Calu3 (cell line): ENCODE measurements at regions not wholly inside any gene's neighbourhood (a gene's known extent, or its start where the extent isn't known, plus 50 kb on each side); places are given as distances from the start of the nearest gene placed in this dataset.

Experiments
- BruUV-seq: library from RNA; stranded (reverse); fragments of 400-500 nt; replicated peaks from 2 replicates; lab custom pipeline; 2021; lab: Mats Ljungman, UMichigan
- CTCF ChIA-PET: fragments of 300-600 bp; sonication (Branson Sonifier 250); formaldehyde crosslinking; loops from one replicate; lab custom pipeline; 2022; ENCODE audit warnings: antibody characterized with exemption; lab: Charles Lee
- DNase-seq: peaks from one replicate; pipeline ENCODE4 v3.0.0; 2022
- H3K27ac Mint-ChIP-seq: one replicate; pipeline ENCODE4 v1.8.0; 2022; ENCODE audit warnings: mixed read lengths; ENCODE audit not compliant: unreplicated experiment
- H3K27me3 Mint-ChIP-seq: one replicate; pipeline ENCODE4 v1.8.0; 2022; ENCODE audit warnings: mixed read lengths; ENCODE audit not compliant: unreplicated experiment
- H3K36me3 Mint-ChIP-seq: one replicate; pipeline ENCODE4 v1.8.0; 2022; ENCODE audit warnings: mild to moderate bottlenecking, moderate library complexity, mixed read lengths; ENCODE audit not compliant: insufficient read depth, unreplicated experiment
- H3K4me1 Mint-ChIP-seq: one replicate; pipeline ENCODE4 v1.8.0; 2022; ENCODE audit warnings: mild to moderate bottlenecking, low read depth, mixed read lengths; ENCODE audit not compliant: unreplicated experiment
- H3K4me3 Mint-ChIP-seq: one replicate; pipeline ENCODE4 v1.8.0; 2022; ENCODE audit warnings: mild to moderate bottlenecking, low read depth, moderate library complexity, mixed read lengths; ENCODE audit not compliant: unreplicated experiment
- H3K9me3 Mint-ChIP-seq: one replicate; pipeline ENCODE4 v1.8.0; 2022; ENCODE audit warnings: low read depth, mixed read lengths; ENCODE audit not compliant: unreplicated experiment
- CTCF ChIP-seq: fragments of 200-600 bp; IDR thresholded peaks from one replicate; pipeline ENCODE4 v1.8.0; 2022; ENCODE audit warnings: antibody characterized with exemption; ENCODE audit not compliant: unreplicated experiment
- intact Hi-C: fragments of 100-400 bp; cut with micrococcal nuclease; formaldehyde crosslinking; loops from one replicate; pipeline ENCODE4 v1.10.0; 2022; ENCODE audit not compliant: unreplicated experiment

GRCh38 chr17:52517176-52517575 lies 358.7 kb upstream of the CA10 start:
- no peak for DNase-seq
- H3K27me3 Mint-ChIP-seq = no peaks in the 10 kb centered on the region
- CTCF ChIA-PET = no interaction called here
- TF ChIP-seq CTCF = no peak
- H3K36me3 Mint-ChIP-seq = no peaks in the 10 kb centered on the region
- H3K4me3 Mint-ChIP-seq = no peak overlapping the region
- intact Hi-C loops = no loop called here
- no peak overlapping the region for H3K27ac Mint-ChIP-seq
- no peaks in the 10 kb centered on the region for H3K4me1 Mint-ChIP-seq
- no TSS peak for BruUV-seq
- H3K9me3 Mint-ChIP-seq = no peaks in the 10 kb centered on the region

GRCh38 chr17:52515927-52516326 lies 357.4 kb upstream of the CA10 start:
- no peak overlapping the region for H3K27ac Mint-ChIP-seq
- no peaks in the 10 kb centered on the region for H3K4me1 Mint-ChIP-seq
- TF ChIP-seq CTCF = no peak
- no peaks in the 10 kb centered on the region for H3K27me3 Mint-ChIP-seq
- H3K9me3 Mint-ChIP-seq = no peaks in the 10 kb centered on the region
- H3K36me3 Mint-ChIP-seq = no peaks in the 10 kb centered on the region
- no TSS peak for BruUV-seq
- CTCF ChIA-PET = no interaction called here
- DNase-seq = no peak
- H3K4me3 Mint-ChIP-seq = no peak overlapping the region
- intact Hi-C loops = no loop called here

GRCh38 chr17:52505601-52506000 lies 347.1 kb upstream of the CA10 start:
- Mint-ChIP-seq H3K27me3 (no peaks in the 10 kb centered on the region), H3K4me1 (no peaks in the 10 kb centered on the region), H3K27ac (no peak overlapping the region), H3K9me3 (peaks cover 9% of the 10 kb centered on the region), H3K36me3 (no peaks in the 10 kb centered on the region), H3K4me3 (no peak overlapping the region)
- TF ChIP-seq CTCF = no peak
- DNase-seq = no peak
- no TSS peak for BruUV-seq
- CTCF ChIA-PET = no interaction called here
- intact Hi-C loops = no loop called here

GRCh38 chr17:52504081-52504480 lies 345.6 kb upstream of the CA10 start:
- Mint-ChIP-seq H3K4me1 (no peaks in the 10 kb centered on the region), H3K27ac (no peak overlapping the region), H3K27me3 (no peaks in the 10 kb centered on the region), H3K9me3 (peaks cover 7% of the 10 kb centered on the region), H3K36me3 (no peaks in the 10 kb centered on the region), H3K4me3 (no peak overlapping the region)
- BruUV-seq = no TSS peak
- TF ChIP-seq CTCF = no peak
- CTCF ChIA-PET = no interaction called here
- intact Hi-C loops = no loop called here
- no peak for DNase-seq

- no peak overlapping the region for H3K4me3 Mint-ChIP-seq
- no peaks in the 10 kb centered on the region for H3K27me3 Mint-ChIP-seq
- intact Hi-C loops = no loop called here
- peaks cover 2% of the 10 kb centered on the region for H3K9me3 Mint-ChIP-seq
- H3K36me3 Mint-ChIP-seq = no peaks in the 10 kb centered on the region
- BruUV-seq = no TSS peak
- no peaks in the 10 kb centered on the region for H3K4me1 Mint-ChIP-seq
- CTCF ChIA-PET = no interaction called here
- no peak for TF ChIP-seq CTCF
- DNase-seq = no peak
- no peak overlapping the region for H3K27ac Mint-ChIP-seq
Observed at GRCh38 chr17:52495646-52496045, 337.1 kb upstream of the CA10 start.
